Inferior parietal cortex (tissue), 1 donor: ENCODE measurements at regions not wholly inside any gene's neighbourhood (a gene's known extent, or its start where the extent isn't known, plus 50 kb on each side); places are given as distances from the start of the nearest gene placed in this dataset.
"Not testable (repeated sequence)": the region's sequence is repeated elsewhere in the genome, so short reads cannot be mapped to it uniquely, and the experiment has no call there.

Experiments used
- DNase-seq: peaks from one replicate; pipeline ENCODE4 v3.0.0-alpha.2; 2016; ENCODE audit errors: extremely low spot score

- DNase-seq, result no peak
Measured at GRCh38 chrX:85808217-85808616, 239.1 kb downstream of the CHM start.

GRCh38 chrX:85772391-85772790 lies 275.0 kb downstream of the CHM start:
- not testable (repeated sequence) for DNase-seq

DNA sequence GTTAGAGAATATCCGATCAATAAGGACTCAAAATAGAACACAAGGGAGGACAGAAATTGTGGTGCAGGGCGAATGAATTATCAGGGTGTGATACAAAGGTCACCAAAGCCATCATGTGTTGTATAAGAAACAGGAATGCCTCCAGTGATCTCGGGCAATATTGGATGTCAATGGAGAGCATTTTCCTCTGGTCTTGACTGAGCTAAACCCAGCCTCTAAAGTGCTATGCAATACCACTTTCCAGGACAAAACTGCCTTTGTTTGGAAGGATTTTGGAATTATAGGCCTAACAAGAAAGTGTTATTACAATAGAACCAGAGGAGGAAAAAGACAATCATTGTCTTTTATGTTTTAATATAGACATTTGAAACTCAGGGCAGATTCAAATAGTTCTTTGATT lies 281.7 kb downstream of the CHM start:
- no peak for DNase-seq

GRCh38 chrX:85723025-85723424 lies 324.3 kb downstream of the CHM start:
- not testable (repeated sequence) for DNase-seq

- DNase-seq, result not testable (repeated sequence)
Measured at GRCh38 chrX:85703233-85703632, 323.8 kb upstream of the POF1B start.

- DNase-seq, result no peak
Measured at GRCh38 chrX:85698921-85699320, 319.5 kb upstream of the POF1B start.

GRCh38 chrX:85685843-85686242 lies 306.4 kb upstream of the POF1B start:
- no peak for DNase-seq

- DNase-seq, result no peak
Measured at GRCh38 chrX:85666471-85666870, 287.0 kb upstream of the POF1B start.

DNA sequence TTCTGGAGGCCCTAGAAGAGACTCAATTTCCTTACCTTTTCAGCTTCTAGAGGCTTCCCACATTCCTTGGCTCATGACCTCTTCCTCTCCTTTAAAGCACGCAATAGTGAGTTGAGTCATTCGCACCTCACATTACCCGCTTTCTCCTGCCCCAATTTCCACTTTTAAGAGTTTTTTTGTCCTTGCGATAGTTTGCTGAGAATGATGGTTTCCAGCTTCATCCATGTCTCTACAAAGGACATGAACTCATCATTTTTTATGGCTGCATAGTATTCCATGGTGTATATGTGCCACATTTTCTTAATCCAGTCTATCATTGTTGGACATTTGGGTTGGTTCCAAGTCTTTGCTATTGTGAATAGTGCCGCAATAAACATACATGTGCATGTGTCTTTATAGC lies 284.5 kb upstream of the POF1B start:
- not testable (repeated sequence) for DNase-seq

- DNase-seq, result no peak
Measured at GRCh38 chrX:85630901-85631300, 251.4 kb upstream of the POF1B start.

- DNase-seq, result peak; percentile 2
Measured at GRCh38 chrX:85627363-85627762, 247.9 kb upstream of the POF1B start.

DNA sequence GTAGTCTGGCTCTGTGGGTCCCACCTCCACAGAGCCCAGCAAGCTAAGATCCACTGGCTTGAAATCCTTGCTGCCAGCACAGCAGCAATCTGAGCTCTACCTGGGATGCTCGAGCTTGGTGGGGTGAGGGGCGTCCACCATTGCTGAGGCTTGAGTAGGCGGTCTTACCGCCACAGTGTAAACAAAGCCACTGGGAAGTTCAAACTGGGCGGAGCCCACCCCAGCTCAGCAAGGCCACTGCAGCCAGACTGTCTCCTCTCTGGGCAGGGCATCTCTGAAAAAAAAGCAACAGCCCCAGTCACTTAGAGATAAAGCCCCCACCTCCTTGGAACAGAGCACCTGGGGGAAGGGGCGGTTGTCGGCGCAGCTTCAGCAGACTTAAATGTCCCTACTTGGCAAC lies 243.2 kb upstream of the POF1B start:
- DNase-seq, result no peak

DNA sequence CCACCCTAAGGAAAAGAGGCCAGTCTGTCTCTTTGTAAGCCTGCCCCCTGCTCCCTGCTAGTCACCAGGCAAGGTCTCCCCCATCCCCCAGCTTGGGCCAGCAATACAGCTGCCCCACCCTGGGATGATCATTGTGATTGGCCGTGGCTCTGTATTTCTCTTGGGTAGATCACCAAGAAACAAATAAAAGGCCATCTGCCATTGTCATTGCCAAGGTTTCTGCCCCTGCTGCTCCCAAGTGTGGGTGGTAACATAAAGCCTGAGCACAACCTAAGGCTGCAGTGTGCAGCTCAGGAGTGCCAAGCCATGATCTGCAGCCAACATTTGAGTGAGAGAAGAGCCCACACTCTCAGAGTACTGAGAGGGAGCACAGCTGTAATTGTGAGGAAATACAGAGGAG lies 241.0 kb upstream of the POF1B start:
- no peak for DNase-seq

GRCh38 chrX:85619962-85620361 lies 240.5 kb upstream of the POF1B start:
- no peak for DNase-seq

DNA sequence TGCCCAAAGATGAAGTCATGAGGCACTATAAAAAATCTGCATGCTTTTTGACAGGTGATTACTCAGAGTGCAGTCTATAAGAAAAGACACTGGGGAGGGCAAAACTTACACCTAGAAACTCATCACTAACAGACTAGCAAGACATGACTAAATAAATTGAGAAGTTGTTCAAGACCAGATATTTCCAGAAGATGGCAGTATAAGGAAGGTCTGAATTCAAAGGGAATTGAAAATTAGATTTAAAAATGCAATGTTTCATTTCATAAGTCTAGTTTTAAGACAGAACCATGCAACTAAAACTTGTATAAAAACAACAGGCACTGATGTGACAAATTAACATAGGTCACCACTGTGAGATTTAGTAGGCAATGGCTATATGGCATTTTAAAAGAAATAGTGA lies 232.5 kb upstream of the POF1B start:
- peak; percentile 10 for DNase-seq

DNA sequence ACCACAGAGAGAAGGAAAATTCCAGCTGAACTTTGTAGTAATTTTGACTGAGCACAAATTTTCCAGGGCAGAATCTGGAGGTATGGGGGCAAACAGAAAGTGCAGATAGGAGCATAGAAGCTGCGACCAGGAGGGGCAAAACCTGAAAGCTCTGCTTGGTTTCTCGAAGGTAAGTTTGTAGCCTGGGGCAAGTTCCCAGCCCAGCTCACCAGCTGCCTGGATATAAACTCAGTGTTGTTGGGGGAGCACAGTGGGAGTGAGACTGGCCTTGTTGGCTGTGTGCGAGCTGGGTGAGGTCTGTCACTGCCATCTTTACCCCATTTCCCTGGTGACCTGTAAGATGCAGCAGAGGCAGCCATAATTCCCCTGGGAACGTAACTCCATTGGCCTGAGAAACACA lies 213.5 kb upstream of the POF1B start:
- DNase-seq, result no peak

DNA sequence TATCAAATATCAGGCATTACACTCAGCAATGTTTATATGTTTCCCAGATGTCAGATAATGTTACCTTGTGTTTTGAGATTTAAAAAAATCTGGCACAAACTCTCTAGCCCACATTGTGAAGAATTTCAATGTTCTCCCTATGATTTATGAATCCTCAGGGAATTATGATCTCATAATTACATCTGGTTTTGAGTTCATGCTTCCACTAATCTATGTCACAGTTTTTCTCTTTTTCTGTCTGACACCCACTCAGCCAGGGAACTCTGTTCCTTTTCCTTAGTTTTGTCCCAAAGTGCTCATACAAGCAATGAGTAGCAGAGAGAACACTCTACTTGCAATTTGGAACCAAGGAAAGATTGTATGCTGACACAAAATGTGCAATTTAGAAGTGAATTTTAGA lies 212.1 kb upstream of the POF1B start:
- DNase-seq, result no peak

- DNase-seq, result no peak
Measured at GRCh38 chrX:85590638-85591037, 211.2 kb upstream of the POF1B start.

DNA sequence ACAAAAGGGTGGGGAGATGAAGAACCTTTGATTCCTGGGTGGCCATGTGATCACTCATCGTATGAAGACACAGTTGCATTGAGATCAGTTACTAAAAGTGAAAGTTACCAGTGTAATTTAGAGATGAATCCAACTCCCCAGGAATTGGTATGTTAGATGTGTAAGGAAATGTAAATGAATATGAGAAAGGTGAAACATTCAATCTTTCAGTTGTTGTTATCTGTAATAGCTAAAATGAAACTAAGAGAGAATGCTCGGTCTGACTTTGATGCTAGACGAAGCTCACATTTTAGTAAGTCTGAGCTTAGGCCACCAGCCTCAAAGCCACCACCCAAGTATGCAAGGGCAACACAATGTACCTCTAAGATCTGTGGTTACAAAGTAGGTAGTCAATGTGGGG lies 194.3 kb upstream of the POF1B start:
- DNase-seq, result no peak

DNA sequence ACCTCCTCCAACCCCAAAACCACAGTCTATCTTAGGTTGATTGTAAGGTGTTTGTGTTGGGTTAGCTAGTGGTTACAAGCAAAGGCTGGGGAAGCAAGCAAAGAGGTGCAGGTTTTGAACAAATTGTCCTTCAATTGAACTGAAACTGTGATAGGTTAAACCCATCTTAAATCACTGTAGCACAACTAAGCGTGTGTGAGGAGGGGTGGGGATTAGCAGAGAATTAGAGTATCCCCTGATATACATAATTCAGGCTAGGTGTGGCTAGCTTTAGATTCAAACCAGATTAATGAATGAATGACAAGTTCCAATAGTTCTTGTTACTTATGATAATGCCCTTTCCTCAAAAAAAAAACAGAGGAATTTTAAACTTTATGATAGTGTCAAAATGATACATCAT lies 191.0 kb upstream of the POF1B start:
- no peak for DNase-seq

DNA sequence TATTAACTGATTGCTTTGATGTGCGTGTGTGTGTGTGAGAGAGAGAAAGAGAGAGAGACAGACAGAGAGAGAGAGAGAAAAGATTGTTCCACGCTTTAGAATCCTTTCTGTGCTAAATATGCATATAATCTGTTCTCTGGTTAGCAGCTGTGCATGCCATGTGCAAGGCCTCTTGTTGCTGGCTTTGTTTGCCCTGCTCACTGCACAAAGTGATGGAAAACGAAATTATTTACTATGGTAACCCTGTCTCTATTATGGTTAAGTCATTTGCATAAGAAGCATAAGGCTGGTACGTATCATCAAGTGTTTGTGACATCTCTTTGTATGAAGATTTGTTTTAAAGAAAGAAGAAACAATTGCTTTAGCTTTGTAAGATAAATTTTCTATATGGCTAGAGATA lies 190.2 kb upstream of the POF1B start:
- DNase-seq, result no peak

- no peak for DNase-seq
Measured at GRCh38 chrX:85569096-85569495, 189.6 kb upstream of the POF1B start.

- no peak for DNase-seq
Measured at GRCh38 chrX:85561231-85561630, 181.8 kb upstream of the POF1B start.

GRCh38 chrX:85544609-85545008 lies 165.1 kb upstream of the POF1B start:
- DNase-seq, result peak; percentile 15

GRCh38 chrX:85543866-85544265 lies 164.4 kb upstream of the POF1B start:
- no peak for DNase-seq
